ENCODE measurements at regions not wholly inside any gene's neighbourhood (a gene's known extent, or its start where the extent isn't known, plus 50 kb on each side); places are given as distances from the start of the nearest gene placed in this dataset.

DNA sequence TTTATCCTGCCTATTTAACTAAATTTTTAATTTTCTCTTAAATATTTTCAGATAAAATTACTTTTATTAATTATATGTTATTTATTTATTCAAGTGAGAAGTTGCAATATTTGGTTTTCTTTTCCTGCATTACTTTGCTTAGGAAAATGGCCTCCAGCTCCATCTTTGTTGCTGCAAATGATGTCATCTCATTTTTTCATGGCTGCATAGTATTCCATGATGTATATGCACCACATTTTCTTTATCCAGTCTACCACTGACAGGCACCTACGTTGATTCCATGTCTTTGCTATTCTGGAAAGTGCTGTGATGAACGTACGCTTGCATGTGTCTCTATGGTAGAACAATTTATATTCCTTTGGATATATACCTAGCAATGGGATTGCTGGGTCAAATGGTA, 186.9 kb upstream of the LYPLAL1 start:
- TF ChIP-seq CTCF (IDR thresholded peaks at IDR 0.05; ENCODE audit: borderline replicate concordance), result no peak
- H3K9me3 ChIP-seq (replicated peaks), result peaks cover 9% of the 10 kb centered on the region
- H3K4me1 ChIP-seq, result no peaks in the 10 kb centered on the region
- H3K36me3 ChIP-seq, result no peaks in the 10 kb centered on the region
- no peak for DNase-seq
- H3K4me3 ChIP-seq, result no peak overlapping the region
- intact Hi-C loops (cut with micrococcal nuclease), result no loop called here
- no peaks in the 10 kb centered on the region for H3K27me3 ChIP-seq (ENCODE audit: low read depth)
- H3K27ac ChIP-seq (replicated peaks), result no peak overlapping the region

DNA sequence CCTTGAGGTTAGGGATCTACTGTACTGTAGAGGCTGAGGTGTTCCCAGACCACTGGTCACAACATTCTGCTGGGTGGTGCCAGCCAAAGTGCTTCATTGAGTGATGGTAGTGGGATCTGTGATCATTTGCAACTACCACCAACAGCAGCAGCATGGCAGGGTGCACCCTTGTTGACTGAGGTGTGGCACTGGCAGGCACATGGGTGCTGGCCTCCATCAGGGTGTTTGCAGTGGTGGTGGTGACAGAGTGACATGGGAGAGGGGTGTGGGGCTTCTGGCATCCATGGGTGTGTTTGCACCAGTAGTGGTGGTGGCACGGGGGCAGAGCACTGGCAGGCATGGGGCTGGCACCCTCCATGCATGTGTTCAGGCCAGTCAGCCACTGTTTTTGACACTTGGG, 183.7 kb upstream of the LYPLAL1 start:
- Histone ChIP-seq H3K36me3 (no peaks in the 10 kb centered on the region), H3K27me3 (ENCODE audit: low read depth) (no peaks in the 10 kb centered on the region), H3K4me3 (no peak overlapping the region), H3K9me3 (replicated peaks) (peaks cover 9% of the 10 kb centered on the region), H3K27ac (replicated peaks) (no peak overlapping the region), H3K4me1 (no peaks in the 10 kb centered on the region)
- intact Hi-C loops (cut with micrococcal nuclease), result no loop called here
- no peak for TF ChIP-seq CTCF (IDR thresholded peaks at IDR 0.05; ENCODE audit: borderline replicate concordance)
- DNase-seq, result no peak

- no peak for DNase-seq
- Histone ChIP-seq H3K36me3 (no peaks in the 10 kb centered on the region), H3K27me3 (ENCODE audit: low read depth) (no peaks in the 10 kb centered on the region), H3K27ac (replicated peaks) (no peak overlapping the region), H3K4me3 (no peak overlapping the region), H3K9me3 (replicated peaks) (peaks cover 9% of the 10 kb centered on the region), H3K4me1 (no peaks in the 10 kb centered on the region)
- intact Hi-C loops (cut with micrococcal nuclease), result no loop called here
- no peak for TF ChIP-seq CTCF (IDR thresholded peaks at IDR 0.05; ENCODE audit: borderline replicate concordance)
These were observed 182.6 kb upstream of the LYPLAL1 start for GRCh38 chr1:218991089-218991488.

- no peak overlapping the region for H3K4me3 ChIP-seq
- H3K27ac ChIP-seq (replicated peaks), result no peak overlapping the region
- H3K27me3 ChIP-seq (ENCODE audit: low read depth), result no peaks in the 10 kb centered on the region
- no peak for DNase-seq
- H3K4me1 ChIP-seq, result no peaks in the 10 kb centered on the region
- no peak for TF ChIP-seq CTCF (IDR thresholded peaks at IDR 0.05; ENCODE audit: borderline replicate concordance)
- H3K9me3 ChIP-seq (replicated peaks), result no peaks in the 10 kb centered on the region
- H3K36me3 ChIP-seq, result no peaks in the 10 kb centered on the region
- intact Hi-C loops (cut with micrococcal nuclease), result no loop called here
These were observed 179.1 kb upstream of the LYPLAL1 start for GRCh38 chr1:218994615-218995014.

DNA sequence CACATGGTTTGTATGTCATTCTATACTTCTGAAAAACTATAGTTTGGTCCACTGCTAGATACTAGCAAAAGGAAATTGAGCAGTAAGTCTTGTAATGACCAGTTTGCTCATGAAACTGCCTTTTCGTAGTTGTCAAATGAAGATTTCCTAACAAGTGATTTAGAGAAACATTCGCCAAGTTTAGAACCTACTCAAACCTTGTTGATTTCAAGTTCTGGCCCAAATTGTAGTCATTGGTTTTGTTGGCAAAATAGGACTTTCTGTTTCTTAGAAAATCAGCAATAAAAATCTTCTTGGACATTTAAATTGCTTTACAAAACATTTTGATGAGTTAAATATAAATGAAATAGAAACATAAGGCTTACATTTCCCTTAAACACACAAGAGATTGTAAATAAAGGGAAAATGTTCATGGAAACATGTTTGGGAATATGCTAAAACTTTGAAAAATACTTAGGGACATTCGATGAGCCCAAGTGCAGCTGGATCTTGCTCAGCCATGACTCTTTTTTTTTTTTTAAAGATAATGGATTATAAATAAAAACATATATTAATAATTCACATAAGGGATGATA, 178.5 kb upstream of the LYPLAL1 start:
- intact Hi-C loops (cut with micrococcal nuclease), result no loop called here
- Histone ChIP-seq H3K9me3 (replicated peaks) (no peaks in the 10 kb centered on the region), H3K27me3 (ENCODE audit: low read depth) (no peaks in the 10 kb centered on the region), H3K36me3 (no peaks in the 10 kb centered on the region), H3K27ac (replicated peaks) (no peak overlapping the region), H3K4me1 (no peaks in the 10 kb centered on the region), H3K4me3 (no peak overlapping the region)
- no peak for DNase-seq
- no peak for TF ChIP-seq CTCF (IDR thresholded peaks at IDR 0.05; ENCODE audit: borderline replicate concordance)

Measured in left ventricle myocardium inferior (tissue), 1 donor.